Neural progenitor cell (in vitro differentiated cells): ENCODE measurements at regions not wholly inside any gene's neighbourhood (a gene's known extent, or its start where the extent isn't known, plus 50 kb on each side); places are given as distances from the start of the nearest gene placed in this dataset.

Experiments
- DNase-seq: peaks from one replicate; pipeline ENCODE4 v3.0.0-alpha.2; 2016; ENCODE audit warnings: low spot score
- H2AFZ ChIP-seq: fragments of 200-600 bp; sonication (generic); replicated peaks from 2 replicates; pipeline ENCODE4 v1.6.1; 2016; ENCODE audit warnings: antibody characterized with exemption
- H3F3A ChIP-seq: fragments of 200-600 bp; sonication (generic); 2 replicates; pipeline ENCODE4 v1.6.1; 2016; ENCODE audit warnings: antibody characterized with exemption, low read depth
- H3K27ac ChIP-seq: fragments of 200-600 bp; sonication (generic); 2 replicates; pipeline ENCODE4 v1.5.1; 2016; ENCODE audit warnings: mild to moderate bottlenecking
- H3K27me3 ChIP-seq: fragments of 200-600 bp; sonication (generic); 2 replicates; pipeline ENCODE4 v1.6.1; 2016; ENCODE audit warnings: mild to moderate bottlenecking, moderate library complexity
- H3K36me3 ChIP-seq: fragments of 200-600 bp; sonication (generic); 2 replicates; pipeline ENCODE4 v1.5.1; 2016
- H3K4me1 ChIP-seq: fragments of 200-600 bp; sonication (generic); 2 replicates; pipeline ENCODE4 v1.6.1; 2016; ENCODE audit warnings: mixed run types
- H3K4me2 ChIP-seq: fragments of 200-600 bp; sonication (generic); 2 replicates; pipeline ENCODE4 v1.6.1; 2016
- H3K4me3 ChIP-seq: fragments of 200-600 bp; sonication (generic); 2 replicates; pipeline ENCODE4 v1.5.1; 2016
- H3K79me2 ChIP-seq: fragments of 200-600 bp; sonication (generic); 2 replicates; pipeline ENCODE4 v1.6.1; 2016; ENCODE audit warnings: low read depth
- H3K9ac ChIP-seq: fragments of 200-600 bp; sonication (generic); 2 replicates; pipeline ENCODE4 v1.6.1; 2016
- H3K9me3 ChIP-seq: fragments of 200-600 bp; sonication (generic); 2 replicates; pipeline ENCODE4 v1.5.1; 2016; ENCODE audit warnings: low read depth
- H4K20me1 ChIP-seq: fragments of 200-600 bp; sonication (generic); 2 replicates; pipeline ENCODE4 v1.6.1; 2016; ENCODE audit warnings: low read depth
- H3K27ac Mint-ChIP-seq: 3 replicates; pipeline ENCODE4 v1.8.0; 2021; ENCODE audit warnings: mixed read lengths
- H3K27me3 Mint-ChIP-seq: 2 replicates; pipeline ENCODE4 v1.8.0; 2022; ENCODE audit warnings: low read depth, mild to moderate bottlenecking, inconsistent platforms, moderate library complexity, mixed read lengths; ENCODE audit not compliant: insufficient read depth
- H3K36me3 Mint-ChIP-seq: 3 replicates; pipeline ENCODE4 v1.8.0; 2021; ENCODE audit warnings: mixed read lengths
- H3K4me1 Mint-ChIP-seq: 3 replicates; pipeline ENCODE4 v1.8.0; 2021; ENCODE audit warnings: mixed read lengths
- H3K4me3 Mint-ChIP-seq: 3 replicates; pipeline ENCODE4 v1.8.0; 2021; ENCODE audit warnings: mild to moderate bottlenecking, moderate library complexity, mixed read lengths
- H3K9me3 Mint-ChIP-seq: 3 replicates; pipeline ENCODE4 v1.8.0; 2020; ENCODE audit warnings: mixed read lengths
- CTCF ChIP-seq: fragments of 200-600 bp; sonication (generic); IDR thresholded peaks from 2 replicates; pipeline ENCODE4 v1.5.1; 2017; ENCODE audit warnings: antibody characterized with exemption, mild to moderate bottlenecking
- EZH2 ChIP-seq: fragments of 200-600 bp; sonication (generic); IDR thresholded peaks from 2 replicates; pipeline ENCODE4 v1.6.1; 2017; ENCODE audit warnings: antibody characterized with exemption, mild to moderate bottlenecking, moderate library complexity
- EZH2phosphoT487 ChIP-seq: fragments of 200-600 bp; sonication (generic); IDR thresholded peaks from 2 replicates; pipeline ENCODE4 v1.6.1; 2017; ENCODE audit warnings: antibody characterized with exemption

GRCh38 chr15:31847961-31848360 is 182.4 kb upstream of the CHRNA7 start:
- Histone ChIP-seq H3F3A (no peaks in the 10 kb centered on the region), H3K9me3 (no peaks in the 10 kb centered on the region), H3K4me1 (peaks cover 3% of the 10 kb centered on the region), H3K4me3 (no peak overlapping the region), H3K9ac (no peak overlapping the region), H3K36me3 (no peaks in the 10 kb centered on the region), H3K27ac (no peak overlapping the region), H2AFZ (no peak overlapping the region), H3K27me3 (no peaks in the 10 kb centered on the region), H3K4me2 (no peak overlapping the region), H3K79me2 (no peaks in the 10 kb centered on the region), H4K20me1 (no peaks in the 10 kb centered on the region)
- Mint-ChIP-seq H3K27me3 (no peaks in the 10 kb centered on the region), H3K4me1 (peaks cover under 1% of the 10 kb centered on the region), H3K4me3 (no peak overlapping the region), H3K9me3 (peaks cover 16% of the 10 kb centered on the region), H3K27ac (no peak overlapping the region), H3K36me3 (no peaks in the 10 kb centered on the region)
- no peak for DNase-seq
- TF ChIP-seq EZH2phosphoT487 (no peak), CTCF (no peak), EZH2 (no peak)

GRCh38 chr15:31848621-31849020 is 181.7 kb upstream of the CHRNA7 start:
- no peaks in the 10 kb centered on the region for H3K9me3 ChIP-seq
- no peaks in the 10 kb centered on the region for H3K36me3 ChIP-seq
- H4K20me1 ChIP-seq, result no peaks in the 10 kb centered on the region
- no peak overlapping the region for H3K9ac ChIP-seq
- no peak overlapping the region for H3K27ac ChIP-seq
- no peak overlapping the region for H3K27ac Mint-ChIP-seq
- H3F3A ChIP-seq, result no peaks in the 10 kb centered on the region
- H3K4me2 ChIP-seq, result no peak overlapping the region
- no peaks in the 10 kb centered on the region for H3K36me3 Mint-ChIP-seq
- H3K79me2 ChIP-seq, result no peaks in the 10 kb centered on the region
- DNase-seq, result no peak
- H3K27me3 ChIP-seq, result no peaks in the 10 kb centered on the region
- H2AFZ ChIP-seq, result no peak overlapping the region
- H3K27me3 Mint-ChIP-seq, result no peaks in the 10 kb centered on the region
- TF ChIP-seq EZH2 (no peak), EZH2phosphoT487 (no peak), CTCF (no peak)
- no peak overlapping the region for H3K4me3 ChIP-seq
- H3K9me3 Mint-ChIP-seq, result peaks cover 16% of the 10 kb centered on the region
- H3K4me3 Mint-ChIP-seq, result no peak overlapping the region
- H3K4me1 Mint-ChIP-seq, result peaks cover 4% of the 10 kb centered on the region
- H3K4me1 ChIP-seq, result peaks cover 10% of the 10 kb centered on the region

- H3K4me3 ChIP-seq, result no peak overlapping the region
- Mint-ChIP-seq H3K27ac (no peak overlapping the region), H3K4me3 (no peak overlapping the region), H3K27me3 (peaks cover 2% of the 10 kb centered on the region), H3K9me3 (peaks cover 13% of the 10 kb centered on the region), H3K4me1 (peaks cover 4% of the 10 kb centered on the region), H3K36me3 (peaks cover 1% of the 10 kb centered on the region)
- no peak for DNase-seq
- no peaks in the 10 kb centered on the region for H3F3A ChIP-seq
- H3K27ac ChIP-seq, result no peak overlapping the region
- H3K9me3 ChIP-seq, result no peaks in the 10 kb centered on the region
- no peaks in the 10 kb centered on the region for H4K20me1 ChIP-seq
- H3K36me3 ChIP-seq, result no peaks in the 10 kb centered on the region
- H3K9ac ChIP-seq, result no peak overlapping the region
- TF ChIP-seq EZH2phosphoT487, result no peak
- TF ChIP-seq EZH2, result no peak
- TF ChIP-seq CTCF, result no peak
- H2AFZ ChIP-seq, result no peak overlapping the region
- peaks cover 10% of the 10 kb centered on the region for H3K4me1 ChIP-seq
- H3K27me3 ChIP-seq, result no peaks in the 10 kb centered on the region
- H3K79me2 ChIP-seq, result no peaks in the 10 kb centered on the region
- no peak overlapping the region for H3K4me2 ChIP-seq
Observed at GRCh38 chr15:31852933-31853799, 177.1 kb upstream of the CHRNA7 start.
